Superior temporal gyrus (tissue), 1 donor: ENCODE measurements at regions not wholly inside any gene's neighbourhood (a gene's known extent, or its start where the extent isn't known, plus 50 kb on each side); places are given as distances from the start of the nearest gene placed in this dataset.

Source experiments
- DNase-seq: peaks from one replicate; pipeline ENCODE4 v3.0.0-alpha.2; 2016; ENCODE audit errors: extremely low spot score

DNA sequence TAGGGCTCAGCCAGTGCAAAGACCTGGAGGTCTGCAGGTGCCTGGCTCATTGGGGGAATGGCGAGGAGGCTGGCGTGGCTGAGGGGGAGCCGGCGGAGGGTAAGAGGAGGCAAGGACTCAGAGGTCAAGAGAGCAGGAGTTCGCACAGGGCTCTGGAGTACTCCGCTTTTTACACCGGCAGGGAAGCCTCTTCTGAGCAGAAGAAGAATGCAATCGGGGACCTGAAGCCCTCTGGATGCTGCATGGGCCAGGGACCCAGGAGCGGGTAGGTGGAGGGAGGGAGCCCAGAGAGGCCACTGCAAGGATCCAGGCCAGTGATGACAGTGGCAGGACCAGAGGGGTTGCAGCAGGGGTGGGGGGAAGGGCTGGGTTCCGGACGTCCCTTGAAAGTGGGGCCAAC, 70.4 kb upstream of the TAMM41 start:
- DNase-seq: no peak

DNA sequence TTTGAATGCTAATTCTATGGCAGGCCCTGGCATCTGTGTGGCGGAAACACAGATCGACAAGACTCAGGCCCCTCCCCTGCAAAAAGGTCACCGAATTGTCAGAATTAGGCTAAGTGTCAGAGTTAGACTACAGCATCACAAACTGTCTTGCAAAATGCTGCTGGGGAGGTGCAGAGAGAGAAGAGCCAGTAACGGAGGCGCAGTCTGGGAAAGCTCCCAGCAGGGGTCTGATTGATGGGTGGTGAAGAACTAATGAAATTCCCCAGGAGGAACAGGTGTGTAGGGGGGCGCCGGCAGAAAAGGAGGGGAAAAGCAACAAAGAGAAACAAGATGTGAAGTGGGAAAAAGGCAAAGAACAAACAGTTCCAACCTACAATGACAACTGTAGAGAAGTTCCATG, 72.7 kb upstream of the TAMM41 start:
- no peak for DNase-seq

GRCh38 chr3:11924518-11924917, 77.8 kb upstream of the TAMM41 start:
- no peak for DNase-seq

DNA sequence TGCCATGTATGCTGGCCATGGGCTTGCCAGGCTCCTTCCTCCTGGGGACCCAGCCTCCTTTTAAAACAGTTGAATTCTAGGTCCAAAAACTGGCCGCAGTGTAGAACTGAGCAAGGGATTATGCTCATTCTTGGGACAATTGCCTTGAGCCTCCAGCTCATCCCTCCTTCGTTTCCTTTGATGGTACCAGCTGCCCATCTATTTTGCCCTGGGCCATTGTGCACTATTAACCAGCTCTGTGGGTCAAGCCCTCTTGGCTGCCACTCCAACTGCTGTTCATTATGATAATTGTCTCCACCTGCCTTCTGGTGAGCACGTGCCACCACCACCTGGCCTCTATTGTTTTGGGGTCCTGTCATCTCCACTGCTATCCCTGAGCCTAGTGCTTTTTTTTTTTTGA, 75.8 kb upstream of the SYN2 start:
- no peak for DNase-seq

DNA sequence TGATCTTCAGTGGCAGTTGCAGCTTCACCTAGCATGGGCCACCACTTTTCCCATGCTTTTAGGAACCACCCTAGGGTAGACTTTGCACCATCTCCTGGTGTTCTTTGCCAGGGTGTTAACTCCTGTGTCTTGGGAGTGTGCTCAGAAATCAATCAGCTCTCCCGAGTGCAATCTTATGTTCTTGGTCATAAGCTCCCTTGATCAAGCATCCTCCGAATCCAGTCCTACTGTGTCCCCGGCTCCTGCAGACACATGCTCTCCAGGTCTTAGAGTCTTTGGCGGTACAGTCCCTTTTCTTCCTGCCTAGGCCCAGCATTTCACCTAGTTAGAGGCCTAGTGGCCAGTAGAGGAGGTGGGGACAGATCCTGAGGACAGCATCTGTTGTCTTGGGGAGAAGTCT, 74.7 kb upstream of the SYN2 start:
- no peak for DNase-seq

DNA sequence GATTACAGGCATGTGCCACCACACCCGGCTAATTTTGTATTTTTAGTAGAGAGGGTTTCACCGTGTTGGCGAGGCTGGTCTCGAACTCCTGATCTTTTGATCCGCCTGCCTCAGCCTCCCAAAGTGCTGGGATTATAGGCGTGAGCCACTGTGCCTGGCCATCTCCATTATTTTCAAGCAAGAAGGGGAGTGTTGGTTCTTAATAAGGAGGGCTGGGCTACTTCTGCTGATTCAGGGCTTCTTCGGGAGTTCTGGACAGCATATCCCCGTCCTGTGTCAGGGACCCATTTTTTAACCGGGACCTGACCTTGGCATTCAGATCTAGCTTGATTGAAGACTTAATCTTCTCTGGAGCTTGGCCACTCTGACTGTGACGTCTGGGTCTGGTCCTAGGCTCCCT, 74.1 kb upstream of the SYN2 start:
- DNase-seq: no peak

- no peak for DNase-seq
Measured at GRCh38 chr3:11932636-11933035, 71.6 kb upstream of the SYN2 start.

DNA sequence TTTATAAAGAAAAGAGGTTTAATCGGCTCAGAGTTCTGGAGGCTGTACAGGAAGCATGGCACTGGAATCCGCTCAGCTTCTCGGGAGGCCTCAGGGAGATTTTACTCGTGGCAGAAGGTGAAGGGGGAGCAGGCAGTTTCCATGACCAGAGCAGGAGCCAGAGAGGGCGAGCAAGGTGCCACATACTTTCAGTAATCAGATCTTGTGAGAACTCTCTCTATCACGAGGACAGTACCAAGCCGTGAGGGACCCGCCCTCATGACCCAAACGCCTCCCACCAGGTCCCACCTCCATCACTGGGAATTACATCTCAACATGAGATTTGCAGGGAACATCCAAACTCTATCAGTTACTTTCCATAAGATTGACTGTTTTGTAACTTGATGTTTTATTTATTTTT, 70.7 kb upstream of the SYN2 start:
- DNase-seq: no peak

DNA sequence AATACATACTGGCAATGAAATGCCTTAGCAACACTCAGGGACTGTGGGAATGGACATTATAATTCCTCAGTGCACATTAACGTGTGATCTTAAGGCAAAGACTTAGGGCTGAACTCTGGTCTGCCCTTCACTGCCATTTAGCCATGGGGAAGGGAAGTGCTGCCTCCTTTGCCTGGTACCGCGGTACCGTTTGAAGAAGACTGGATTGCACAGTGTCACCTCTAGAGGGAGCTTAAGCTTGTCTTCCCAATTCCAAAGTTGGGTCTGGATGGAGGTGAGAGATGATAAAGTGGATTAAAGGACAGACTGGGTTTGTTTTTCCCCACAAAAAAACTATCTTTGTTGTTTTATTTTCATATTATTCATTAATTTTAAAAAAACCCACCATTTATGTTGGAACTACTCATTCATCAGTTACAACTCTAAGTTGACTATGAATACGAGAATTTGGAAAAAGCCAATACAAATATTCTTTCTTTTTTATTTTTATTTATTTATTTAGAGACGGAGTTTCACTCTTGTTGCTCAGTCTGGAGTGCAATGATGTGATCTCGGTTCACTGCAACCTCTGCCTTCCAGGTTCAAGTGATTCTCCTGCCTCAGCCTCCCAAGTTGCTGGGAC, 60.0 kb upstream of the SYN2 start:
- DNase-seq: peak; percentile 78

- no peak for DNase-seq
Measured at GRCh38 chr3:11948331-11948730, 55.9 kb upstream of the SYN2 start.

GRCh38 chr3:11948866-11949265, 55.3 kb upstream of the SYN2 start:
- no peak for DNase-seq

DNA sequence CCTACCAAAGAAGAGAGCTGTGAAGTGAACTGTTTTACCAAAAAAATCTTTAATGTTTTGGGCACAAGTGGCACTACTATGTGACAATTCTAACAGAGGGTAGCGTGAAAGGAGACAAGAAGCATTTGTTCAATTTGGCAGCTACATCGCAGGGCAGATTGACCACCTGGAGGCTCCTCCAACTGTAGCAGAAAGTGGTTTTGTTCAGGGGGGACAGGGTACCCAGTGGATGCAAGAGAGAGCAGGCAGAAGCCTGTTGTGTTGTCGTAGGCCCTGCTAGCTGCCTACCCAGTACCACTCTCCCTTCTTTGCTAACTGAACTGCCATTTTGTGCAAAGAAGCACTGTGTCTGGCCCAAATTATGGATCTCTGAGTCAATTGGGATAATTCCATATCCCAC, 54.8 kb upstream of the SYN2 start:
- no peak for DNase-seq

GRCh38 chr3:11950576-11950975, 53.6 kb upstream of the SYN2 start:
- no peak for DNase-seq

- DNase-seq: no peak
Measured at GRCh38 chr3:11953350-11953749, 50.8 kb upstream of the SYN2 start.

DNA sequence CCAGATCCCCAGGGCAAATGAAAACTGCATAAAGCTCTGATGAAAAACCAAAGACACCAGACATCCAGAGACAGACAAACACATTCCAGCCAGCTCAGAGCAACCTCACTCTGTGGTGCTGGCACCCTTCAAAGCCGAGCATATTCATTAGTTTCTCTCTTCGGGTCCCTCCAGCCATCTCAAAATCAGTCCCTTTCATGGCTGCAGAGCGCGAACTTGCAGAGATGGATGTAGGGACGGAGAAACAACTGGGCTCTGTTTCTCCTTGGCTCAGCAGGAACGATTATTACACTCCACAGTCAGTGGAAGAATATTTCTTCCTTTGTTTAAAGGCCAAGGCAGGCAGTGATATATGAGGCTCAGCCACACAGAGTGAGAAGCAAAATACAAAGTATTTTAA, 50.4 kb upstream of the SYN2 start:
- peak; percentile 21 for DNase-seq

DNA sequence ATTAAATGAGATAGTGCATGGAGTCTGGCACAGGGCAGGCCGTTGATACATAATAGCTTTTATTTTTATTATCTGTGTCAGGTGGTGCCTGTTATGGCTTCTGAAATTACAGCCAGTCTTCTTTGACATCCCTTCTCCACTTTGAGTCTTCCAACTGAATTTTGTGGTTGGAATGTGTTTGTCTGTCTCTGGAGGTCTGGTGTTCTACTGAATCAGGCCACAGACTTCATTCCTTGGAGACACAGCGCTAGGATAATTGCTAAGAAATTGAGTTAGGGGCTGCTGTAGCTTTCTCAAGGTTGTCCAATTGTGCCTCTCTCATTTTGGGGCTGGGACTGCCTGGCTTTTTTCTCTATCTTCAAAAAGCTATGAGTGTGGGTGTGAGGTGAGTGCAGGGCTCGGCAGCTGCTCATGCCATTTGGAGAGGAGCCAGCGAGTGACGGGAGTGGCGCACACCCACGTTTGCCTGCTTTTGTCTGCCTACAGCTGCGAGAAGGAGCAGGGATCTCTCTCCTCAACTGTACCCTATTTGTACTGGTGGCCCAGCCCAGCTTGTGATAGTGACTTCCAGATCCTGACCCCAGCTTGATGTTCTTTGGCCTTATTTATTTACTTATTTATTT, 49.8 kb upstream of the SYN2 start:
- DNase-seq: no peak
